Right hindlimb (tissue), 1 donor: ENCODE measurements at regions not wholly inside any gene's neighbourhood (a gene's known extent, or its start where the extent isn't known, plus 50 kb on each side); places are given as distances from the start of the nearest gene placed in this dataset.

Source experiments
- DNase-seq: peaks from one replicate; pipeline ENCODE4 v3.0.0-alpha.2; 2018

GRCh38 chr16:86395477-86395876 is 114.8 kb upstream of the FOXF1 start:
- no peak for DNase-seq

GRCh38 chr16:86396422-86396821 is 113.9 kb upstream of the FOXF1 start:
- peak; percentile 53 for DNase-seq

GRCh38 chr16:86396901-86397311 is 113.4 kb upstream of the FOXF1 start:
- DNase-seq, result peak; percentile 39

GRCh38 chr16:86398201-86398600 is 112.1 kb upstream of the FOXF1 start:
- no peak for DNase-seq

- DNase-seq, result no peak
Observed at GRCh38 chr16:86398622-86399021, 111.7 kb upstream of the FOXF1 start.

- no peak for DNase-seq
Observed at GRCh38 chr16:86401126-86401525, 109.2 kb upstream of the FOXF1 start.

GRCh38 chr16:86403085-86403484 is 107.2 kb upstream of the FOXF1 start:
- DNase-seq, result no peak

- DNase-seq, result no peak
Observed at GRCh38 chr16:86403541-86404163, 106.7 kb upstream of the FOXF1 start.

GRCh38 chr16:86404678-86405077 is 105.6 kb upstream of the FOXF1 start:
- DNase-seq, result no peak

GRCh38 chr16:86405319-86405718 is 105.0 kb upstream of the FOXF1 start:
- no peak for DNase-seq

GRCh38 chr16:86406056-86406455 is 104.3 kb upstream of the FOXF1 start:
- no peak for DNase-seq

- DNase-seq, result no peak
Observed at GRCh38 chr16:86408685-86409084, 101.6 kb upstream of the FOXF1 start.

GRCh38 chr16:86410081-86410480 is 100.2 kb upstream of the FOXF1 start:
- DNase-seq, result no peak

GRCh38 chr16:86410529-86410928 is 99.8 kb upstream of the FOXF1 start:
- DNase-seq, result no peak

- DNase-seq, result no peak
Observed at GRCh38 chr16:86411897-86412296, 98.4 kb upstream of the FOXF1 start.

GRCh38 chr16:86414991-86415740 is 95.2 kb upstream of the FOXF1 start:
- no peak for DNase-seq

GRCh38 chr16:86418981-86419380 is 91.3 kb upstream of the FOXF1 start:
- DNase-seq, result no peak

- DNase-seq, result no peak
Observed at GRCh38 chr16:86419518-86419917, 90.8 kb upstream of the FOXF1 start.

- no peak for DNase-seq
Observed at GRCh38 chr16:86421995-86422394, 88.3 kb upstream of the FOXF1 start.

- DNase-seq, result peak; percentile 40
Observed at GRCh38 chr16:86424398-86424797, 85.9 kb upstream of the FOXF1 start.

- DNase-seq, result no peak
Observed at GRCh38 chr16:86424985-86425384, 85.3 kb upstream of the FOXF1 start.

GRCh38 chr16:86426063-86426642 is 84.2 kb upstream of the FOXF1 start:
- no peak for DNase-seq

- no peak for DNase-seq
Observed at GRCh38 chr16:86427433-86427851, 82.9 kb upstream of the FOXF1 start.
